ENCODE measurements at regions not wholly inside any gene's neighbourhood (a gene's known extent, or its start where the extent isn't known, plus 50 kb on each side); places are given as distances from the start of the nearest gene placed in this dataset.

- no peak for DNase-seq
Measured at GRCh38 chr14:75371297-75371696, 56.5 kb upstream of the JDP2 start.

DNA sequence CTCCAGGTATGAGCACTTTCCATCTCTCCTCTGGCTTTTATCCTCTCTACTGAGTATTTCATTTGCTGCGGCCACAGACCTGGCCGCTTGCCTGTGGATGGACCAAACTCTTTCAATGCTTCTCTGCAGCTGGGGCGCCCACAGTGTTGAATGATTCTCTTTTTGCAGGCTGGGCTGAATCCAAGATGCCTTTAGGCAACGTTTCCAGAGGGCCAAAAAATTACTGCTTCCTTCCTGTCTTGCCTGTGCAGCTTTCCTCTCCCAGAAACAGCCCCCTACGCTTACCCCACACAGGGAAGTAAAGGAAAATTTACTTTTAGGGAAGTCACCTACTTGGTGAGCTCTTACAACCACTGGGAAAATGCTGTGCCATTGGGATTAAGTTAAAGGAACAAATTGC, 55.6 kb upstream of the JDP2 start:
- DNase-seq, result no peak

DNA sequence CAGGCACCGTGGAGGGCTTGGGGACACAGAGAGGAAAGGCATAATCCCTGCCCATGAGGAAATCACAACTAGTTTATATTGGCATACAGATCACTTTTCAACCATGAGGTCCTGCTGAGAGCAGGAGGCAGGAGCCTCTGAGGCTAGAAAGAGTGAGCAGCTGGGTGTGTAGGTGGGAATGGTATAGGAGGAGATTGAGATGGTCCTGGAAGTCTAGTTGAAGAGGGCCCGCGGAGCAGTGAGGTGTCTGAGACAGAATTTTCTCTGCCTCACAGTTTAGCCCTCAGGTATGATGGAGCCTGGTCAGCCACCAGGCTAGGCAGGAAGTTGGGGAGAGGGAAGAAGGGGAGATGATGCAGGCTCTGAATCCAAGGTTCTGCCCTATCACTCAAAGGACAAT, 54.7 kb upstream of the JDP2 start:
- DNase-seq, result no peak

GRCh38 chr14:75373616-75374015, 54.2 kb upstream of the JDP2 start:
- DNase-seq, result no peak

DNA sequence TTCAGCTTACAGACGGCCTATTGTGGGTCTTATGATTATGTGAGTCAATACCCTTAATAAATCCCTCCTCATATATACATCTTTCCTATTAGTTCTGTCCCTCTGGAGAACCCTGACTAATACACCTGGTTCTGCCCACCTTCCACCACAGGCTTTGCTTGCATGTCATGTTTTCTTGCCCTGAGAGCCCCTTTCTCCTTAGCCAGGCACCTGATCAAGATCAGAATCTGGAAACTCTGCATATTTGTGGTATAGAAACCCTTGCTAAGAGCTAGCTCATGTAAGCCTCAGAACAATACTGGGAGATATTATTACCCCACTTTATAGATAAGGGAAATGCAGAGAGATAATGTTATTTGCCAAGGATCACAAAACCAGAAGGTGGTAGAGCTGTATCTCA, 52.9 kb upstream of the JDP2 start:
- no peak for DNase-seq

GRCh38 chr14:75375983-75376382, 51.8 kb upstream of the JDP2 start:
- DNase-seq, result no peak

Measured in activated gamma-delta T cell treated with Interleukin-2 at 50 U/mL for 16 hours (primary cell).